ENCODE measurements at regions not wholly inside any gene's neighbourhood (a gene's known extent, or its start where the extent isn't known, plus 50 kb on each side); places are given as distances from the start of the nearest gene placed in this dataset.

GRCh38 chr18:78126106-78126505, 853.5 kb upstream of the SALL3 start:
- Histone ChIP-seq H4K20me1 (ENCODE audit: insufficient read depth, low read length) (no peaks in the 10 kb centered on the region), H3K79me2 (ENCODE audit: low read length) (no peaks in the 10 kb centered on the region), H3K9me3 (ENCODE audit: insufficient read depth, low read length) (peaks cover 40% of the 10 kb centered on the region), H3K4me3 (ENCODE audit: low read length) (no peak overlapping the region), H3K4me1 (ENCODE audit: low read length) (no peaks in the 10 kb centered on the region), H3K9ac (ENCODE audit: low read length) (no peak overlapping the region), H3K27ac (ENCODE audit: low read length) (no peak overlapping the region), H2AFZ (ENCODE audit: low read depth, low read length) (no peak overlapping the region), H3K36me3 (replicated peaks; ENCODE audit: low read depth, low read length) (no peaks in the 10 kb centered on the region), H3K27me3 (ENCODE audit: low read depth, low read length) (no peaks in the 10 kb centered on the region), H3K4me2 (ENCODE audit: low read length) (no peak overlapping the region)
- TF ChIP-seq CTCF (IDR thresholded peaks at IDR 0.05; ENCODE audit: low read depth, low read length) (no peak), EZH2phosphoT487 (IDR thresholded peaks at IDR 0.05; ENCODE audit: low read depth) (no peak)

GRCh38 chr18:78126536-78126935, 853.1 kb upstream of the SALL3 start:
- Histone ChIP-seq H3K4me3 (ENCODE audit: low read length) (no peak overlapping the region), H3K79me2 (ENCODE audit: low read length) (no peaks in the 10 kb centered on the region), H3K27me3 (ENCODE audit: low read depth, low read length) (no peaks in the 10 kb centered on the region), H3K27ac (ENCODE audit: low read length) (no peak overlapping the region), H4K20me1 (ENCODE audit: insufficient read depth, low read length) (no peaks in the 10 kb centered on the region), H2AFZ (ENCODE audit: low read depth, low read length) (no peak overlapping the region), H3K36me3 (replicated peaks; ENCODE audit: low read depth, low read length) (no peaks in the 10 kb centered on the region), H3K4me1 (ENCODE audit: low read length) (no peaks in the 10 kb centered on the region), H3K9me3 (ENCODE audit: insufficient read depth, low read length) (peaks cover 36% of the 10 kb centered on the region), H3K4me2 (ENCODE audit: low read length) (no peak overlapping the region), H3K9ac (ENCODE audit: low read length) (no peak overlapping the region)
- TF ChIP-seq EZH2phosphoT487 (IDR thresholded peaks at IDR 0.05; ENCODE audit: low read depth) (no peak), CTCF (IDR thresholded peaks at IDR 0.05; ENCODE audit: low read depth, low read length) (no peak)

- no peaks in the 10 kb centered on the region for H4K20me1 ChIP-seq (ENCODE audit: insufficient read depth, low read length)
- no peak overlapping the region for H3K4me2 ChIP-seq (ENCODE audit: low read length)
- peaks cover 36% of the 10 kb centered on the region for H3K9me3 ChIP-seq (ENCODE audit: insufficient read depth, low read length)
- H3K9ac ChIP-seq (ENCODE audit: low read length) = no peak overlapping the region
- H3K4me1 ChIP-seq (ENCODE audit: low read length) = no peaks in the 10 kb centered on the region
- H3K36me3 ChIP-seq (replicated peaks; ENCODE audit: low read depth, low read length) = no peaks in the 10 kb centered on the region
- H3K4me3 ChIP-seq (ENCODE audit: low read length) = no peak overlapping the region
- no peak overlapping the region for H2AFZ ChIP-seq (ENCODE audit: low read depth, low read length)
- H3K27ac ChIP-seq (ENCODE audit: low read length) = no peak overlapping the region
- no peaks in the 10 kb centered on the region for H3K27me3 ChIP-seq (ENCODE audit: low read depth, low read length)
- no peaks in the 10 kb centered on the region for H3K79me2 ChIP-seq (ENCODE audit: low read length)
- TF ChIP-seq CTCF (IDR thresholded peaks at IDR 0.05; ENCODE audit: low read depth, low read length) (no peak), EZH2phosphoT487 (IDR thresholded peaks at IDR 0.05; ENCODE audit: low read depth) (no peak)
These were observed 852.6 kb upstream of the SALL3 start for GRCh38 chr18:78127041-78127440.

DNA sequence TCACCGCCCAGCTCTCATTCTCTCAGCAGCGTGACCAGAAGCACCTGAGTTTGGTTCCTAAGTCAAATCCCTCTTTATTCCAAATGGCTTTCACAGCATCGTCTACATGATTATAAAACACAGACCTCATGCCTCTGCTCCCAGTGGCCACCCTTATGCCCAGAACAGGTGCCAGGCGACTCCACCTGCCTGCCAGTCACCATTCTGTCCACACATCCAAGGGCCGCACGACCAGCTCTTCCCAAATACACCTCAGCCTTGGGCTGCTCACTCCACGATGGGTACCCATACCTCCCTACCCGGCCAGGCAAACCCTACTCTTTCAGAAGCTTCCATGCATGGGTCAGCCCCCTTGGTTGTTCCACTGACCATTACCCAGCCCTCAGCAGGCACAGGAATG, 851.6 kb upstream of the SALL3 start:
- Histone ChIP-seq H3K9me3 (ENCODE audit: insufficient read depth, low read length) (peaks cover 36% of the 10 kb centered on the region), H4K20me1 (ENCODE audit: insufficient read depth, low read length) (no peaks in the 10 kb centered on the region), H3K79me2 (ENCODE audit: low read length) (no peaks in the 10 kb centered on the region), H3K4me3 (ENCODE audit: low read length) (no peak overlapping the region), H3K27ac (ENCODE audit: low read length) (no peak overlapping the region), H3K36me3 (replicated peaks; ENCODE audit: low read depth, low read length) (no peaks in the 10 kb centered on the region), H3K9ac (ENCODE audit: low read length) (no peak overlapping the region), H3K4me1 (ENCODE audit: low read length) (no peaks in the 10 kb centered on the region), H3K4me2 (ENCODE audit: low read length) (no peak overlapping the region), H3K27me3 (ENCODE audit: low read depth, low read length) (no peaks in the 10 kb centered on the region), H2AFZ (ENCODE audit: low read depth, low read length) (no peak overlapping the region)
- no peak for TF ChIP-seq EZH2phosphoT487 (IDR thresholded peaks at IDR 0.05; ENCODE audit: low read depth)
- TF ChIP-seq CTCF (IDR thresholded peaks at IDR 0.05; ENCODE audit: low read depth, low read length) = no peak
